ENCODE measurements at regions not wholly inside any gene's neighbourhood (a gene's known extent, or its start where the extent isn't known, plus 50 kb on each side); places are given as distances from the start of the nearest gene placed in this dataset.

- TF ChIP-seq SUZ12 (IDR thresholded peaks at IDR 0.05) (no peak), ELF4 (IDR thresholded peaks at IDR 0.05) (no peak), SP1 (IDR thresholded peaks at IDR 0.05) (no peak), HDGF (IDR thresholded peaks at IDR 0.05; ENCODE audit: borderline replicate concordance) (no peak), LEF1 (IDR thresholded peaks at IDR 0.05; ENCODE audit: borderline replicate concordance) (no peak), FOXA1 (IDR thresholded peaks at IDR 0.05) (no peak), ZNF384 (IDR thresholded peaks at IDR 0.05) (no peak), ARNT (IDR thresholded peaks at IDR 0.05) (no peak), FOXK2 (IDR thresholded peaks at IDR 0.05) (no peak), CTBP1 (IDR thresholded peaks at IDR 0.05; ENCODE audit: borderline replicate concordance) (no peak), PKNOX1 (IDR thresholded peaks at IDR 0.05) (no peak), BHLHE40 (IDR thresholded peaks at IDR 0.05; ENCODE audit: borderline replicate concordance) (no peak), FOXM1 (IDR thresholded peaks at IDR 0.05; ENCODE audit: borderline replicate concordance) (no peak), L3MBTL2 (conservative IDR thresholded peaks at IDR 0.05) (no peak), NFRKB (IDR thresholded peaks at IDR 0.05) (no peak), TARDBP (IDR thresholded peaks at IDR 0.05) (no peak)
- CTCF ChIA-PET = no interaction called here
- POLR2A ChIA-PET = no interaction called here
- no peak for DNase-seq (ENCODE audit: extremely low spot score)
Observed at GRCh38 chr4:167541286-167541685, 307.0 kb upstream of the SPOCK3 start.

- no peak for DNase-seq (ENCODE audit: extremely low spot score)
- CTCF ChIA-PET = no interaction called here
- POLR2A ChIA-PET = no interaction called here
- no peak for TF ChIP-seq SUZ12 (IDR thresholded peaks at IDR 0.05)
- TF ChIP-seq BHLHE40 (IDR thresholded peaks at IDR 0.05; ENCODE audit: borderline replicate concordance) = no peak
- TF ChIP-seq PKNOX1 (IDR thresholded peaks at IDR 0.05) = no peak
- no peak for TF ChIP-seq HDGF (IDR thresholded peaks at IDR 0.05; ENCODE audit: borderline replicate concordance)
- no peak for TF ChIP-seq LEF1 (IDR thresholded peaks at IDR 0.05; ENCODE audit: borderline replicate concordance)
- TF ChIP-seq L3MBTL2 (conservative IDR thresholded peaks at IDR 0.05) = no peak
- TF ChIP-seq ARNT (IDR thresholded peaks at IDR 0.05) = no peak
- no peak for TF ChIP-seq CTBP1 (IDR thresholded peaks at IDR 0.05; ENCODE audit: borderline replicate concordance)
- no peak for TF ChIP-seq SP1 (IDR thresholded peaks at IDR 0.05)
- TF ChIP-seq FOXA1 (IDR thresholded peaks at IDR 0.05) = no peak
Observed at GRCh38 chr4:167544391-167544790, 310.1 kb upstream of the SPOCK3 start.

GRCh38 chr4:167550021-167550420 lies 315.7 kb upstream of the SPOCK3 start:
- no peak for TF ChIP-seq FOXA1 (IDR thresholded peaks at IDR 0.05)
- TF ChIP-seq SP1 (IDR thresholded peaks at IDR 0.05) = no peak
- TF ChIP-seq LEF1 (IDR thresholded peaks at IDR 0.05; ENCODE audit: borderline replicate concordance) = no peak
- no peak for DNase-seq (ENCODE audit: extremely low spot score)
- CTCF ChIA-PET = no interaction called here
- POLR2A ChIA-PET = no interaction called here

GRCh38 chr4:167555338-167556022 lies 321.2 kb upstream of the SPOCK3 start:
- DNase-seq (ENCODE audit: extremely low spot score) = no peak
- CTCF ChIA-PET = no interaction called here
- TF ChIP-seq SP1 (IDR thresholded peaks at IDR 0.05) = no peak
- TF ChIP-seq ARNT (IDR thresholded peaks at IDR 0.05) = no peak
- no peak for TF ChIP-seq FOXK2 (IDR thresholded peaks at IDR 0.05)
- TF ChIP-seq FOXA1 (IDR thresholded peaks at IDR 0.05) = no peak
- TF ChIP-seq BHLHE40 (IDR thresholded peaks at IDR 0.05; ENCODE audit: borderline replicate concordance) = no peak
- TF ChIP-seq NFRKB (IDR thresholded peaks at IDR 0.05) = no peak
- TF ChIP-seq HDGF (IDR thresholded peaks at IDR 0.05; ENCODE audit: borderline replicate concordance) = no peak
- TF ChIP-seq ZNF384 (IDR thresholded peaks at IDR 0.05) = no peak
- no peak for TF ChIP-seq L3MBTL2 (conservative IDR thresholded peaks at IDR 0.05)
- no peak for TF ChIP-seq FOXM1 (IDR thresholded peaks at IDR 0.05; ENCODE audit: borderline replicate concordance)
- no peak for TF ChIP-seq ELF4 (IDR thresholded peaks at IDR 0.05)
- TF ChIP-seq LEF1 (IDR thresholded peaks at IDR 0.05; ENCODE audit: borderline replicate concordance) = no peak
- TF ChIP-seq SUZ12 (IDR thresholded peaks at IDR 0.05) = no peak
- TF ChIP-seq TARDBP (IDR thresholded peaks at IDR 0.05) = no peak
- no peak for TF ChIP-seq CTBP1 (IDR thresholded peaks at IDR 0.05; ENCODE audit: borderline replicate concordance)
- no peak for TF ChIP-seq PKNOX1 (IDR thresholded peaks at IDR 0.05)
- POLR2A ChIA-PET = no interaction called here

GRCh38 chr4:167578906-167579305 lies 344.6 kb upstream of the SPOCK3 start:
- no peak for DNase-seq (ENCODE audit: extremely low spot score)
- TF ChIP-seq CTBP1 (IDR thresholded peaks at IDR 0.05; ENCODE audit: borderline replicate concordance) (no peak), ZNF384 (IDR thresholded peaks at IDR 0.05) (no peak), ARNT (IDR thresholded peaks at IDR 0.05) (no peak), L3MBTL2 (conservative IDR thresholded peaks at IDR 0.05) (no peak), SUZ12 (IDR thresholded peaks at IDR 0.05) (no peak), TARDBP (IDR thresholded peaks at IDR 0.05) (no peak), LEF1 (IDR thresholded peaks at IDR 0.05; ENCODE audit: borderline replicate concordance) (no peak), FOXM1 (IDR thresholded peaks at IDR 0.05; ENCODE audit: borderline replicate concordance) (no peak), BHLHE40 (IDR thresholded peaks at IDR 0.05; ENCODE audit: borderline replicate concordance) (no peak), HDGF (IDR thresholded peaks at IDR 0.05; ENCODE audit: borderline replicate concordance) (no peak), FOXA1 (IDR thresholded peaks at IDR 0.05) (no peak), SP1 (IDR thresholded peaks at IDR 0.05) (no peak)
- CTCF ChIA-PET = no interaction called here
- POLR2A ChIA-PET = no interaction called here

GRCh38 chr4:167581449-167581965 lies 347.2 kb upstream of the SPOCK3 start:
- POLR2A ChIA-PET = no interaction called here
- no peak for TF ChIP-seq FOXA1 (IDR thresholded peaks at IDR 0.05)
- TF ChIP-seq ELF4 (IDR thresholded peaks at IDR 0.05) = no peak
- no peak for TF ChIP-seq ARNT (IDR thresholded peaks at IDR 0.05)
- no peak for TF ChIP-seq SUZ12 (IDR thresholded peaks at IDR 0.05)
- no peak for TF ChIP-seq HDGF (IDR thresholded peaks at IDR 0.05; ENCODE audit: borderline replicate concordance)
- TF ChIP-seq FOXM1 (IDR thresholded peaks at IDR 0.05; ENCODE audit: borderline replicate concordance) = no peak
- no peak for TF ChIP-seq SP1 (IDR thresholded peaks at IDR 0.05)
- no peak for TF ChIP-seq L3MBTL2 (conservative IDR thresholded peaks at IDR 0.05)
- no peak for TF ChIP-seq BHLHE40 (IDR thresholded peaks at IDR 0.05; ENCODE audit: borderline replicate concordance)
- TF ChIP-seq CTBP1 (IDR thresholded peaks at IDR 0.05; ENCODE audit: borderline replicate concordance) = no peak
- no peak for TF ChIP-seq FOXK2 (IDR thresholded peaks at IDR 0.05)
- no peak for TF ChIP-seq LEF1 (IDR thresholded peaks at IDR 0.05; ENCODE audit: borderline replicate concordance)
- CTCF ChIA-PET = no interaction called here
- no peak for DNase-seq (ENCODE audit: extremely low spot score)
